ENCODE measurements at regions not wholly inside any gene's neighbourhood (a gene's known extent, or its start where the extent isn't known, plus 50 kb on each side); places are given as distances from the start of the nearest gene placed in this dataset.

DNA sequence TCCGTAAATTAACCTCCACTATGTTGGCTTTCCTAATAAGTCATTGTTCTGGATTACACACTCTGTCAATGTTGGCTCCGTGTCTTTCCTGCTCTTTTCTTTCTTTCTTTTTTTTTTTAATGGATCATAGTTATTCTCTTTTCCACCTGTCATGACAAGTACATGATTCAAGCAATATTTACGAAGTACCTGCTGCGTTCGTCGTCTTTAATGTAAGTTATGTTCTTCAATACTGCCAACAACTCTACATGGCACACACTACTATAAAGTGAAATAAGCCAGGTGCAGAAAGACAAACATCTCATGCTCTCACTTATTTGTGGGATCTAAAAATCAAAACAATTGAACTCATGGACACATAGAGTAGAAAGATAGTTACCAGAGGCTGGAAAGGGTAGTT, 239.1 kb downstream of the SCG2 start:
- WGBS = 92% methylated on average over 6 of the region's 6 CpGs
- H3K27ac ChIP-seq (ENCODE audit: low read length, poor library complexity, severe bottlenecking) = no peak overlapping the region
- H2AFZ ChIP-seq (ENCODE audit: low read depth, low read length) = no peak overlapping the region
- H3K9ac ChIP-seq (ENCODE audit: low read length) = no peak overlapping the region
- H4K91ac ChIP-seq (ENCODE audit: low read length) = no peak overlapping the region
- no peaks in the 10 kb centered on the region for H3K27me3 ChIP-seq (ENCODE audit: control insufficient read depth in 1 of 2, insufficient read depth in 1 of 2, low read length in 2 of 2)
- H3K23ac ChIP-seq (ENCODE audit: low read length in 2 of 2) = no peak overlapping the region
- no peak overlapping the region for H3K4ac ChIP-seq (ENCODE audit: low read depth in 1 of 2, low read length in 2 of 2)
- DNase-seq = no peak
- no peak overlapping the region for H4K8ac ChIP-seq (ENCODE audit: low read length)
- H3K36me3 ChIP-seq (ENCODE audit: control insufficient read depth in 1 of 2, insufficient read depth in 2 of 2, low read depth in 1 of 2, low read length in 2 of 2) = no peaks in the 10 kb centered on the region
- H3K4me1 ChIP-seq (ENCODE audit: control insufficient read depth, insufficient read depth, low read depth, low read length) = no peaks in the 10 kb centered on the region
- no peak overlapping the region for H3K4me2 ChIP-seq (ENCODE audit: low read length, poor library complexity, severe bottlenecking)
- H2AK5ac ChIP-seq (ENCODE audit: low read length, severe bottlenecking) = no peak overlapping the region
- H3K14ac ChIP-seq (ENCODE audit: low read length in 2 of 2) = no peak overlapping the region
- H2BK120ac ChIP-seq (ENCODE audit: low read depth, low read length) = no peak overlapping the region
- H2BK5ac ChIP-seq (ENCODE audit: low read depth, low read length, poor library complexity, severe bottlenecking) = no peak overlapping the region
- no peak overlapping the region for H2BK12ac ChIP-seq (ENCODE audit: low read length in 2 of 2)
- peaks cover 3% of the 10 kb centered on the region for H3K9me3 ChIP-seq (ENCODE audit: control insufficient read depth, low read length)
- no peak overlapping the region for H3K4me3 ChIP-seq (ENCODE audit: insufficient read depth in 1 of 2, low read depth in 1 of 2, low read length in 2 of 2)
- no peak overlapping the region for H2BK15ac ChIP-seq (ENCODE audit: low read depth, poor library complexity, severe bottlenecking)
- H3K79me1 ChIP-seq (replicated peaks; ENCODE audit: low read length, poor library complexity, severe bottlenecking) = no peaks in the 10 kb centered on the region
- no peak overlapping the region for H3K18ac ChIP-seq (ENCODE audit: low read depth in 1 of 2, low read length in 2 of 2)

DNA sequence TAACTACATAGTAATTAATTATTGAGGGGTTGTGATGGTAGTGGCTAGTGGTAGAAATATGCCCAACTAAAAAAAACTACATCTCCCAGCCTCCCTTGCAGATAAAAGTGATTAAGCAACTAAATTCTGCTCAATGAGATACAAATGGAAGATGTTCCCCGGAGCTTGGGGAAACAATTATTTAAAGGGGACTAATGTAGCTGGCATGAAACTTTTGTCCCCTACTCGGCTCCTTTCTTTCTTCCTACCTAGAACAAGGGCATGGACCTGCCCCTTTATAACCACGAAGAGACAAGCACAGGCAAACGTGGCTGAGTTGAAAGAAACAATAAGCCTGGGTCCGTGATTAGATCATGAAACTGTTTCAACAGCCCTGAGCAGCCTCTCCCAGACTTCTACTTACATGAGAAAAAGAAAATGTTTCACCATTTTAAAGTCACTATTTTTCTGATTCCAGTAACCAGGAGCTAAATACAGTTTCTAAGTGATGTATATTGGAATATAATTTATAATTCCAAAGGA, 236.9 kb downstream of the SCG2 start:
- no peaks in the 10 kb centered on the region for H3K9me3 ChIP-seq (ENCODE audit: control insufficient read depth, low read length)
- H3K36me3 ChIP-seq (ENCODE audit: control insufficient read depth in 1 of 2, insufficient read depth in 2 of 2, low read depth in 1 of 2, low read length in 2 of 2) = no peaks in the 10 kb centered on the region
- H3K4me2 ChIP-seq (ENCODE audit: low read length, poor library complexity, severe bottlenecking) = no peak overlapping the region
- no peak overlapping the region for H2AK5ac ChIP-seq (ENCODE audit: low read length, severe bottlenecking)
- no peak overlapping the region for H2BK5ac ChIP-seq (ENCODE audit: low read depth, low read length, poor library complexity, severe bottlenecking)
- no peak overlapping the region for H3K4ac ChIP-seq (ENCODE audit: low read depth in 1 of 2, low read length in 2 of 2)
- H3K4me1 ChIP-seq (ENCODE audit: control insufficient read depth, insufficient read depth, low read depth, low read length) = no peaks in the 10 kb centered on the region
- no peak overlapping the region for H4K91ac ChIP-seq (ENCODE audit: low read length)
- H3K23ac ChIP-seq (ENCODE audit: low read length in 2 of 2) = no peak overlapping the region
- no peak overlapping the region for H2BK12ac ChIP-seq (ENCODE audit: low read length in 2 of 2)
- no peak overlapping the region for H2BK120ac ChIP-seq (ENCODE audit: low read depth, low read length)
- no peak for DNase-seq
- H3K14ac ChIP-seq (ENCODE audit: low read length in 2 of 2) = no peak overlapping the region
- no peak overlapping the region for H2AFZ ChIP-seq (ENCODE audit: low read depth, low read length)
- H3K79me1 ChIP-seq (replicated peaks; ENCODE audit: low read length, poor library complexity, severe bottlenecking) = no peaks in the 10 kb centered on the region
- H3K27ac ChIP-seq (ENCODE audit: low read length, poor library complexity, severe bottlenecking) = no peak overlapping the region
- no peak overlapping the region for H4K8ac ChIP-seq (ENCODE audit: low read length)
- H3K4me3 ChIP-seq (ENCODE audit: insufficient read depth in 1 of 2, low read depth in 1 of 2, low read length in 2 of 2) = peak overlapping the region in 1 of 2 experiments; percentile 52
- H3K18ac ChIP-seq (ENCODE audit: low read depth in 1 of 2, low read length in 2 of 2) = no peak overlapping the region
- WGBS = 77% methylated on average over 5 of the region's 5 CpGs
- H3K27me3 ChIP-seq (ENCODE audit: control insufficient read depth in 1 of 2, insufficient read depth in 1 of 2, low read length in 2 of 2) = no peaks in the 10 kb centered on the region
- peak overlapping the region; percentile 53 for H3K9ac ChIP-seq (ENCODE audit: low read length)
- H2BK15ac ChIP-seq (ENCODE audit: low read depth, poor library complexity, severe bottlenecking) = no peak overlapping the region

DNA sequence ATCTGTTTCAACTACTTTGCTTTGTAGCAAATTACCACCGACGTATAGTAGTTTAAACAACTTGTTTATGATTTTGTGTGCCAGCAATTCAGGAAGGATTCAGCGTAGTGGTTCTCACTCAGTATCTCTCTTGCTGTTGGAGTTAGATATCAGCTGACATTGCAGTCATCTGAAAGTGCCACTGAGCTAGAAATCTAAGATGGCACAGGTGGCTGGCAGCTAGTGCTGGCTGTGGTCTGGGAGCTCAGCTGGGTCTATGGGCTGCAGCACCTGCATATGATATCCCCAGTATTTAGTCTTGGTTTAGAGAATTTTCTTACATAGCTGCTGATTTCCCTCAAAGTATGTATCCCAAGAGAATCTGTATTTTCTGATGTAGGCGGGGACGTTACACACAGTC, 235.6 kb downstream of the SCG2 start:
- Histone ChIP-seq H2AK5ac (ENCODE audit: low read length, severe bottlenecking) (no peak overlapping the region), H4K91ac (ENCODE audit: low read length) (no peak overlapping the region), H3K4me3 (ENCODE audit: insufficient read depth in 1 of 2, low read depth in 1 of 2, low read length in 2 of 2) (no peak overlapping the region), H3K27me3 (ENCODE audit: control insufficient read depth in 1 of 2, insufficient read depth in 1 of 2, low read length in 2 of 2) (no peaks in the 10 kb centered on the region), H2BK15ac (ENCODE audit: low read depth, poor library complexity, severe bottlenecking) (no peak overlapping the region), H3K4me2 (ENCODE audit: low read length, poor library complexity, severe bottlenecking) (no peak overlapping the region), H3K14ac (ENCODE audit: low read length in 2 of 2) (no peak overlapping the region), H3K23ac (ENCODE audit: low read length in 2 of 2) (no peak overlapping the region), H3K9me3 (ENCODE audit: control insufficient read depth, low read length) (no peaks in the 10 kb centered on the region), H2BK12ac (ENCODE audit: low read length in 2 of 2) (no peak overlapping the region), H3K36me3 (ENCODE audit: control insufficient read depth in 1 of 2, insufficient read depth in 2 of 2, low read depth in 1 of 2, low read length in 2 of 2) (no peaks in the 10 kb centered on the region), H2BK120ac (ENCODE audit: low read depth, low read length) (no peak overlapping the region), H2AFZ (ENCODE audit: low read depth, low read length) (no peak overlapping the region), H3K4ac (ENCODE audit: low read depth in 1 of 2, low read length in 2 of 2) (no peak overlapping the region), H3K9ac (ENCODE audit: low read length) (no peak overlapping the region), H2BK5ac (ENCODE audit: low read depth, low read length, poor library complexity, severe bottlenecking) (no peak overlapping the region), H4K8ac (ENCODE audit: low read length) (no peak overlapping the region), H3K27ac (ENCODE audit: low read length, poor library complexity, severe bottlenecking) (no peak overlapping the region), H3K18ac (ENCODE audit: low read depth in 1 of 2, low read length in 2 of 2) (no peak overlapping the region), H3K79me1 (replicated peaks; ENCODE audit: low read length, poor library complexity, severe bottlenecking) (no peaks in the 10 kb centered on the region), H3K4me1 (ENCODE audit: control insufficient read depth, insufficient read depth, low read depth, low read length) (no peaks in the 10 kb centered on the region)
- no peak for DNase-seq
- 89% methylated on average over 3 of the region's 5 CpGs for WGBS

DNA sequence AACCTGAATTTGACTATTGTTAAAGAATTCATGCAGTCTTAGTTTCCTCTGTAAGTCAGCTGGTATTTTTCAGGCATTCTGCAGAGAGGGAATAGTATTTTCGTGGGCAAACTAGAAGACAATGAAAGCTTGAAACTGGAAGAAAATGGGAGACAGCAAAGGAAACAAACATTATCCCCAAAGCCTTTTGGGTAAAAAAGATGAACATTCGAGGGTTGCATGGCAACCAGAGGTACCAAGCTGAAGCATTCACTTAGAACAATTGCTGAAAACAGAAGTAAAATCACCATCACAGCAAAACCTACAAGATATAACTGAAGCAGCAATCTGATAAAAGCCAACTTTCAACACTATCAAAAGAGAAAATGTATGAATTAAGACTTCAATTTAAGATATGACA, 233.7 kb downstream of the SCG2 start:
- H4K91ac ChIP-seq (ENCODE audit: low read length) = no peak overlapping the region
- no peak overlapping the region for H3K23ac ChIP-seq (ENCODE audit: low read length in 2 of 2)
- no peak overlapping the region for H2AFZ ChIP-seq (ENCODE audit: low read depth, low read length)
- H3K18ac ChIP-seq (ENCODE audit: low read depth in 1 of 2, low read length in 2 of 2) = no peak overlapping the region
- H2BK120ac ChIP-seq (ENCODE audit: low read depth, low read length) = no peak overlapping the region
- WGBS = 82% methylated on average over 2 of the region's 2 CpGs
- H3K4ac ChIP-seq (ENCODE audit: low read depth in 1 of 2, low read length in 2 of 2) = no peak overlapping the region
- H3K27me3 ChIP-seq (ENCODE audit: control insufficient read depth in 1 of 2, insufficient read depth in 1 of 2, low read length in 2 of 2) = no peaks in the 10 kb centered on the region
- no peak overlapping the region for H3K9ac ChIP-seq (ENCODE audit: low read length)
- no peaks in the 10 kb centered on the region for H3K36me3 ChIP-seq (ENCODE audit: control insufficient read depth in 1 of 2, insufficient read depth in 2 of 2, low read depth in 1 of 2, low read length in 2 of 2)
- no peaks in the 10 kb centered on the region for H3K4me1 ChIP-seq (ENCODE audit: control insufficient read depth, insufficient read depth, low read depth, low read length)
- H3K4me2 ChIP-seq (ENCODE audit: low read length, poor library complexity, severe bottlenecking) = no peak overlapping the region
- no peak overlapping the region for H2BK12ac ChIP-seq (ENCODE audit: low read length in 2 of 2)
- no peak overlapping the region for H2BK15ac ChIP-seq (ENCODE audit: low read depth, poor library complexity, severe bottlenecking)
- no peaks in the 10 kb centered on the region for H3K79me1 ChIP-seq (replicated peaks; ENCODE audit: low read length, poor library complexity, severe bottlenecking)
- H3K14ac ChIP-seq (ENCODE audit: low read length in 2 of 2) = no peak overlapping the region
- no peak for DNase-seq
- H2AK5ac ChIP-seq (ENCODE audit: low read length, severe bottlenecking) = no peak overlapping the region
- H3K4me3 ChIP-seq (ENCODE audit: insufficient read depth in 1 of 2, low read depth in 1 of 2, low read length in 2 of 2) = no peak overlapping the region
- no peaks in the 10 kb centered on the region for H3K9me3 ChIP-seq (ENCODE audit: control insufficient read depth, low read length)
- H4K8ac ChIP-seq (ENCODE audit: low read length) = no peak overlapping the region
- H2BK5ac ChIP-seq (ENCODE audit: low read depth, low read length, poor library complexity, severe bottlenecking) = no peak overlapping the region
- no peak overlapping the region for H3K27ac ChIP-seq (ENCODE audit: low read length, poor library complexity, severe bottlenecking)

Measured in mesenchymal stem cell (in vitro differentiated cells and primary cell).